Endothelial cell of umbilical vein (primary cell): ENCODE measurements at regions not wholly inside any gene's neighbourhood (a gene's known extent, or its start where the extent isn't known, plus 50 kb on each side); places are given as distances from the start of the nearest gene placed in this dataset.

Experiments
- BruUV-seq: library from RNA; stranded (reverse); fragments of 400-500 nt; replicated peaks from 2 replicates; lab custom pipeline; 2021; lab: Mats Ljungman, UMichigan
- CTCF ChIA-PET: fragments of 300-600, 350-600 bp; sonication (Branson Sonifier 250); formaldehyde crosslinking; loops from one replicate; lab custom pipeline; 2021; ENCODE audit warnings: antibody characterized with exemption, inconsistent platforms; lab: Charles Lee
- POLR2A ChIA-PET: fragments of 300-600, 350-600 bp; sonication (Branson Sonifier 250); formaldehyde crosslinking; loops from one replicate; lab custom pipeline; 2021; ENCODE audit warnings: antibody characterized with exemption, inconsistent platforms; lab: Charles Lee
- DNase-seq: peaks from one replicate; pipeline ENCODE4 v3.0.0-alpha.2; 2011; ENCODE audit warnings: low read depth, low spot score
- FAIRE-seq: peaks from 2 replicates; lab custom pipeline; 2011; peaks lifted over from hg19 to GRCh38; lab: Jason Lieb, UNC
- H2AFZ ChIP-seq: 2 replicates; pipeline ENCODE4 v1.6.0; 2012; ENCODE audit warnings: low read depth, low read length, control low read depth, inconsistent platforms
- H3K27ac ChIP-seq: 2 replicates; pipeline ENCODE4 v1.5.1; 2011; ENCODE audit warnings: low read depth, mild to moderate bottlenecking, control low read depth, low read length, moderate library complexity; ENCODE audit not compliant: insufficient read depth
- H3K27me3 ChIP-seq, 2 experiments: 2 replicates each; pipeline versions ENCODE4 v1.6.0 to v1.6.1; 2011; ENCODE audit warnings: low read length in 2 of 2, mixed read lengths in 1 of 2; ENCODE audit not compliant: control insufficient read depth in 2 of 2, insufficient read depth in 2 of 2
- H3K36me3 ChIP-seq, 2 experiments: 2 replicates in 1 of 2; 3 replicates in 1 of 2; pipeline ENCODE4 v1.5.1; 2011; ENCODE audit warnings: low read length in 2 of 2, mild to moderate bottlenecking in 1 of 2, moderate library complexity in 1 of 2; ENCODE audit not compliant: control insufficient read depth in 2 of 2, insufficient read depth in 2 of 2; ENCODE audit errors: extremely low read depth in 1 of 2
- H3K4me1 ChIP-seq: 3 replicates; pipeline ENCODE4 v1.5.1; 2011; ENCODE audit warnings: mild to moderate bottlenecking, low read length; ENCODE audit not compliant: control insufficient read depth, insufficient read depth; ENCODE audit errors: extremely low read depth
- H3K4me2 ChIP-seq: 2 replicates; pipeline ENCODE4 v1.6.1; 2011; ENCODE audit warnings: low read length, control low read depth, mixed read lengths; ENCODE audit not compliant: insufficient read depth
- H3K4me3 ChIP-seq, 3 experiments: fragments of 200-600 bp in 1 of 3; sonication (generic), shearing (Covaris generic) in 1 of 3; replicated peaks in 1 of 3; 2 replicates each; pipeline ENCODE4 v1.5.1; 2011 to 2016; ENCODE audit warnings: control low read depth in 3 of 3, low read length in 3 of 3, mild to moderate bottlenecking in 2 of 3, inconsistent platforms in 1 of 3, low read depth in 1 of 3, moderate library complexity in 1 of 3; ENCODE audit not compliant: insufficient read depth in 1 of 3
- H3K79me2 ChIP-seq: 2 replicates; pipeline ENCODE4 v1.6.0; 2012; ENCODE audit warnings: low read length, inconsistent platforms; ENCODE audit not compliant: control insufficient read depth, insufficient read depth
- H3K9ac ChIP-seq: replicated peaks from 2 replicates; pipeline ENCODE3; 2011; ENCODE audit warnings: low read length, control low read depth; ENCODE audit not compliant: insufficient read depth; ENCODE audit errors: extremely low read depth
- H3K9me1 ChIP-seq: replicated peaks from 3 replicates; pipeline ENCODE4 v1.6.0; 2011; ENCODE audit warnings: mild to moderate bottlenecking, low read length; ENCODE audit not compliant: control insufficient read depth, insufficient read depth; ENCODE audit errors: extremely low read depth
- H3K9me3 ChIP-seq: replicated peaks from 2 replicates; pipeline ENCODE4 v1.5.1; 2012; ENCODE audit warnings: low read length, inconsistent platforms; ENCODE audit not compliant: control insufficient read depth, insufficient read depth
- H4K20me1 ChIP-seq: replicated peaks from 2 replicates; pipeline ENCODE3; 2011; ENCODE audit warnings: mild to moderate bottlenecking, low read length; ENCODE audit not compliant: control insufficient read depth, insufficient read depth; ENCODE audit errors: extremely low read depth
- EZH2 ChIP-seq: IDR thresholded peaks from 2 replicates; pipeline ENCODE4 v1.6.1; 2012; ENCODE audit warnings: borderline replicate concordance, low read depth, mild to moderate bottlenecking, moderate library complexity, low read length, inconsistent platforms; ENCODE audit not compliant: severe bottlenecking
- FOS ChIP-seq: IDR thresholded peaks from 2 replicates; pipeline ENCODE4 v1.6.1; 2011; ENCODE audit warnings: mild to moderate bottlenecking, low read length, moderate library complexity, borderline replicate concordance; ENCODE audit not compliant: insufficient read depth
- GATA2 ChIP-seq: IDR thresholded peaks from 2 replicates; pipeline ENCODE4 v1.7.0; 2011; ENCODE audit warnings: low read depth, mild to moderate bottlenecking, moderate library complexity, mixed read lengths, low read length; ENCODE audit not compliant: insufficient read length, insufficient read depth
- JUN ChIP-seq: IDR thresholded peaks from 2 replicates; pipeline ENCODE4 v1.6.1; 2011; ENCODE audit warnings: borderline replicate concordance, low read depth; ENCODE audit not compliant: insufficient read length, insufficient read depth
- MYC ChIP-seq: IDR thresholded peaks from one replicate; pipeline ENCODE4 v1.6.1; 2011; ENCODE audit warnings: mild to moderate bottlenecking, low read depth, low read length
- POLR2A ChIP-seq: IDR thresholded peaks from 2 replicates; pipeline ENCODE4 v1.6.1; 2012; ENCODE audit warnings: low read depth, mild to moderate bottlenecking, control low read depth, low read length
- POLR2AphosphoS5 ChIP-seq: IDR thresholded peaks from 2 replicates; pipeline ENCODE4 v1.6.1; 2012; ENCODE audit warnings: low read depth, mild to moderate bottlenecking, control low read depth, low read length, moderate library complexity; ENCODE audit not compliant: insufficient read depth
- dilution Hi-C: fragments of 300-500 bp; cut with MboI; formaldehyde crosslinking; loops from one replicate; pipeline ENCODE4 v1.15.0; 2019; ENCODE audit warnings: low sequenced_read_pairs; ENCODE audit not compliant: extremely low pct_ligation_motif_present
- intact Hi-C: fragments of 100-400 bp; cut with micrococcal nuclease; formaldehyde crosslinking; loops from one replicate; pipeline ENCODE4 v1.10.0; 2022
- TF ChIP-seq, protein P1 (sequence below): IDR thresholded peaks from 2 replicates; pipeline ENCODE4 v1.6.1; 2011; ENCODE audit not compliant: insufficient read depth, insufficient read length
- TF ChIP-seq, protein P2 (sequence below), 2 donors: IDR thresholded peaks; 1 replicate in 1 of 2; 2 replicates in 1 of 2; pipeline ENCODE4 v1.5.1; 2011; ENCODE audit warnings: low read length in 2 of 2, mild to moderate bottlenecking in 2 of 2, moderate library complexity in 2 of 2, control low read depth in 1 of 2, inconsistent platforms in 1 of 2, low read depth in 1 of 2; ENCODE audit not compliant: insufficient read depth in 1 of 2; ENCODE audit errors: extremely low read depth in 1 of 2

DNA sequence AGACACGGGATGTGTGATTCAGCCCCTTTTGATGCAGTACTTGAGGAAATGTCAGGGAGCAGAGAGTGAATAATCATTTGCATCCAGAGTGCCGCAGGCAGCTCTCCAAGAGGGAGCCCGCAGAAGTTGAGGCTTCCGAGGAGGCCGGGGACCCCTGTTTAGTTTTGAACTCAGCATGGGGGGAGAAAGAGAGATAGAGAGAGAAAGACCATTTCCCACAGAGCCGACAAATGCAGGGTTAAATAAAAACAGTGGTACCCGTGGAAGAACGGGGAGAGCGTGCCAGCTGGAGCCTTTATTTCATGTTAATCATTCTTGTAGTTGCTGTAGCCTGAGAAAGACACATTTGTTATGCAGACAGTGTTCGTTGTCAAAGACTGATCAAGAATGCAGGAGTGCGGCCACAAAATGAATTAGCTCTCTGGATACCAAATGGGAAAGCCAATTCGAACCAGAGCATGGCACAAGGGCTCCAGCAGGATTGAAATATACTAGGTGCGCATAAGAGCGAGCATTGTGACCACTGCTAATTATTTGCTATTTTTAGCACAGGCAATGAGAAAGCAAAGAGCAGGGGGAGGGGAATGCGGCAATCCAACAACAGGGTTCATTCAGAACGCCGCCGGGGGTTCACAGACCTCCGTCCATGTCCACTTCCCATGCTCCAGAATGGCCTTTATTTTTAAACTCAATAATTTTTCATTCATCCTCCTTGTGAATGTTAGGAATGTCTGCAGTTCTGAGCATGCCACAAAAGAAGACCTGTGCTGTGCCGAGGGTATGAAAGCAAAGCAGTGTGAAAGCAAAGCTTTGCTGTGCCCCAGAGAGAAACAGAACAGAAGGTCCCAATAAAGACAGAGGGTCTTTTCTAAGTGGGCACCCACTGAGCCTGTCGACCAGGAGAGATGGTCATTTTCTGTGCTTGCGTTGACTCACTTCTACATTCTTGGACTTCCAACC, 243.9 kb upstream of the VCX3A start:
- intact Hi-C loops, result no loop called here
- H3K9me3 ChIP-seq, result no peaks in the 10 kb centered on the region
- H4K20me1 ChIP-seq, result no peaks in the 10 kb centered on the region
- no peaks in the 10 kb centered on the region for H3K36me3 ChIP-seq
- no peaks in the 10 kb centered on the region for H3K79me2 ChIP-seq
- H3K9ac ChIP-seq, result no peak overlapping the region
- no peak overlapping the region for H3K4me2 ChIP-seq
- FAIRE-seq, result no peak
- BruUV-seq, result no TSS peak
- ChIA-PET POLR2A (no interaction called here), CTCF (no interaction called here)
- TF ChIP-seq EZH2 (no peak), GATA2 (no peak), FOS (no peak), JUN (no peak), MYC (no peak), POLR2AphosphoS5 (no peak), POLR2A (no peak)
- TF ChIP-seq, protein P1, sequence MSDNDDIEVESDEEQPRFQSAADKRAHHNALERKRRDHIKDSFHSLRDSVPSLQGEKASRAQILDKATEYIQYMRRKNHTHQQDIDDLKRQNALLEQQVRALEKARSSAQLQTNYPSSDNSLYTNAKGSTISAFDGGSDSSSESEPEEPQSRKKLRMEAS, result no peak
- TF ChIP-seq, protein P2, sequence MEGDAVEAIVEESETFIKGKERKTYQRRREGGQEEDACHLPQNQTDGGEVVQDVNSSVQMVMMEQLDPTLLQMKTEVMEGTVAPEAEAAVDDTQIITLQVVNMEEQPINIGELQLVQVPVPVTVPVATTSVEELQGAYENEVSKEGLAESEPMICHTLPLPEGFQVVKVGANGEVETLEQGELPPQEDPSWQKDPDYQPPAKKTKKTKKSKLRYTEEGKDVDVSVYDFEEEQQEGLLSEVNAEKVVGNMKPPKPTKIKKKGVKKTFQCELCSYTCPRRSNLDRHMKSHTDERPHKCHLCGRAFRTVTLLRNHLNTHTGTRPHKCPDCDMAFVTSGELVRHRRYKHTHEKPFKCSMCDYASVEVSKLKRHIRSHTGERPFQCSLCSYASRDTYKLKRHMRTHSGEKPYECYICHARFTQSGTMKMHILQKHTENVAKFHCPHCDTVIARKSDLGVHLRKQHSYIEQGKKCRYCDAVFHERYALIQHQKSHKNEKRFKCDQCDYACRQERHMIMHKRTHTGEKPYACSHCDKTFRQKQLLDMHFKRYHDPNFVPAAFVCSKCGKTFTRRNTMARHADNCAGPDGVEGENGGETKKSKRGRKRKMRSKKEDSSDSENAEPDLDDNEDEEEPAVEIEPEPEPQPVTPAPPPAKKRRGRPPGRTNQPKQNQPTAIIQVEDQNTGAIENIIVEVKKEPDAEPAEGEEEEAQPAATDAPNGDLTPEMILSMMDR (IDR thresholded peaks at IDR 0.05; ENCODE audit: extremely low read depth in 1 of 2, insufficient read depth in 1 of 2, low read depth in 1 of 2, low read length in 2 of 2), result no peak
- no peaks in the 10 kb centered on the region for H3K27me3 ChIP-seq
- dilution Hi-C loops, result no loop called here
- H2AFZ ChIP-seq, result no peak overlapping the region
- no peak overlapping the region for H3K4me3 ChIP-seq
- no peak for DNase-seq
- no peak overlapping the region for H3K27ac ChIP-seq
- no peaks in the 10 kb centered on the region for H3K9me1 ChIP-seq
- no peaks in the 10 kb centered on the region for H3K4me1 ChIP-seq
